HEK293 (cell line): ENCODE measurements at regions not wholly inside any gene's neighbourhood (a gene's known extent, or its start where the extent isn't known, plus 50 kb on each side); places are given as distances from the start of the nearest gene placed in this dataset.

Source experiments
- GLI2 ChIP-seq: fragments of 450-650 bp; formaldehyde crosslinking; IDR thresholded peaks from 2 replicates; pipeline ENCODE4; 2017; ENCODE audit warnings: missing biosample characterization, missing genetic modification characterization, low read depth, borderline replicate concordance
- KLF1 ChIP-seq: fragments of 450-650 bp; formaldehyde crosslinking; IDR thresholded peaks from 2 replicates; pipeline ENCODE4 v1.5.1; 2016; ENCODE audit warnings: missing biosample characterization, missing genetic modification characterization
- KLF17 ChIP-seq: fragments of 450-650 bp; formaldehyde crosslinking; IDR thresholded peaks from 2 replicates; pipeline ENCODE4 v1.5.1; 2016; ENCODE audit warnings: missing biosample characterization, missing genetic modification characterization
- SETDB1 ChIP-seq: IDR thresholded peaks from one replicate; pipeline ENCODE4 v1.6.1; 2017; ENCODE audit warnings: mild to moderate bottlenecking, low read length, moderate library complexity, mixed read lengths; ENCODE audit not compliant: insufficient read length
- YY2 ChIP-seq: fragments of 450-650 bp; formaldehyde crosslinking; IDR thresholded peaks from 2 replicates; pipeline ENCODE4 v1.5.1; 2016; ENCODE audit warnings: missing biosample characterization, missing genetic modification characterization
- ZBTB6 ChIP-seq: fragments of 450-650 bp; formaldehyde crosslinking; IDR thresholded peaks from 2 replicates; pipeline ENCODE4 v1.5.1; 2017; ENCODE audit warnings: missing biosample characterization, missing genetic modification characterization
- ZFP3 ChIP-seq: fragments of 450-650 bp; formaldehyde crosslinking; IDR thresholded peaks from 2 replicates; pipeline ENCODE4 v1.5.1; 2016; ENCODE audit warnings: low read depth, missing biosample characterization, missing genetic modification characterization
- ZNF148 ChIP-seq: fragments of 450-650 bp; formaldehyde crosslinking; IDR thresholded peaks from 2 replicates; pipeline ENCODE4 v1.5.0; 2017; ENCODE audit warnings: missing biosample characterization, missing genetic modification characterization, borderline replicate concordance
- ZNF19 ChIP-seq: fragments of 450-650 bp; formaldehyde crosslinking; IDR thresholded peaks from 2 replicates; pipeline ENCODE4; 2016; ENCODE audit warnings: missing biosample characterization, missing genetic modification characterization, low read depth
- ZNF23 ChIP-seq: fragments of 450-650 bp; formaldehyde crosslinking; IDR thresholded peaks from 2 replicates; pipeline ENCODE4 v1.5.1; 2016; ENCODE audit warnings: missing biosample characterization, missing genetic modification characterization, borderline replicate concordance
- ZNF26 ChIP-seq: fragments of 450-650 bp; formaldehyde crosslinking; IDR thresholded peaks from 2 replicates; pipeline ENCODE4 v1.5.1; 2016; ENCODE audit warnings: missing biosample characterization, missing genetic modification characterization
- ZNF280C ChIP-seq: fragments of 450-650 bp; formaldehyde crosslinking; IDR thresholded peaks from 2 replicates; pipeline ENCODE4 v1.5.1; 2016; ENCODE audit warnings: missing biosample characterization, missing genetic modification characterization
- ZNF366 ChIP-seq: fragments of 450-650 bp; formaldehyde crosslinking; conservative IDR thresholded peaks from 2 replicates; pipeline ENCODE4 v1.5.1; 2016; ENCODE audit warnings: missing biosample characterization, missing genetic modification characterization
- ZNF423 ChIP-seq: fragments of 450-650 bp; formaldehyde crosslinking; IDR thresholded peaks from 2 replicates; pipeline ENCODE4 v1.5.1; 2016; ENCODE audit warnings: missing biosample characterization, missing genetic modification characterization
- ZNF473 ChIP-seq: fragments of 450-650 bp; formaldehyde crosslinking; IDR thresholded peaks from 2 replicates; pipeline ENCODE4 v1.5.1; 2017; ENCODE audit warnings: missing biosample characterization, missing genetic modification characterization
- ZNF529 ChIP-seq: fragments of 450-650 bp; formaldehyde crosslinking; IDR thresholded peaks from 2 replicates; pipeline ENCODE4 v1.5.1; 2017; ENCODE audit warnings: missing genetic modification characterization, missing biosample characterization; ENCODE audit not compliant: insufficient replicate concordance
- ZNF548 ChIP-seq: fragments of 450-650 bp; formaldehyde crosslinking; IDR thresholded peaks from 2 replicates; pipeline ENCODE4 v1.5.1; 2016; ENCODE audit warnings: missing biosample characterization, missing genetic modification characterization
- ZNF560 ChIP-seq: fragments of 450-650 bp; formaldehyde crosslinking; IDR thresholded peaks from 2 replicates; pipeline ENCODE4 v1.5.1; 2017; ENCODE audit warnings: missing biosample characterization, missing genetic modification characterization, borderline replicate concordance
- ZNF561 ChIP-seq: fragments of 450-650 bp; IDR thresholded peaks from 2 replicates; pipeline ENCODE4 v1.5.1; 2018; ENCODE audit warnings: missing biosample characterization, missing genetic modification characterization, borderline replicate concordance
- ZNF580 ChIP-seq: fragments of 450-650 bp; formaldehyde crosslinking; IDR thresholded peaks from 2 replicates; pipeline ENCODE4 v1.5.1; 2016; ENCODE audit warnings: missing biosample characterization, missing genetic modification characterization
- ZNF629 ChIP-seq: fragments of 450-650 bp; formaldehyde crosslinking; IDR thresholded peaks from 2 replicates; pipeline ENCODE4 v1.5.1; 2017; ENCODE audit warnings: missing biosample characterization, missing genetic modification characterization
- ZNF639 ChIP-seq: fragments of 450-650 bp; formaldehyde crosslinking; IDR thresholded peaks from 2 replicates; pipeline ENCODE4 v1.5.1; 2016; ENCODE audit warnings: missing biosample characterization, missing genetic modification characterization
- ZNF664 ChIP-seq: fragments of 450-650 bp; formaldehyde crosslinking; IDR thresholded peaks from 2 replicates; pipeline ENCODE4 v1.5.1; 2016; ENCODE audit warnings: missing biosample characterization, missing genetic modification characterization
- ZNF692 ChIP-seq: fragments of 450-650 bp; formaldehyde crosslinking; IDR thresholded peaks from 2 replicates; pipeline ENCODE4 v1.5.1; 2016; ENCODE audit warnings: missing biosample characterization, missing genetic modification characterization
- ZNF777 ChIP-seq: fragments of 450-650 bp; formaldehyde crosslinking; IDR thresholded peaks from 2 replicates; pipeline ENCODE4 v1.5.1; 2017; ENCODE audit warnings: missing biosample characterization, missing genetic modification characterization, borderline replicate concordance
- ZSCAN23 ChIP-seq: fragments of 450-650 bp; formaldehyde crosslinking; IDR thresholded peaks from 2 replicates; pipeline ENCODE4 v1.5.1; 2016; ENCODE audit warnings: missing biosample characterization, missing genetic modification characterization
- ZXDB ChIP-seq: fragments of 450-650 bp; formaldehyde crosslinking; IDR thresholded peaks from 2 replicates; pipeline ENCODE4 v1.5.1; 2016; ENCODE audit warnings: missing biosample characterization, missing genetic modification characterization

- TF ChIP-seq ZNF692 (tag by site-specific recombination) (peak; percentile 35; the same call in 1 of the 2 replicates), ZXDB (tag by site-specific recombination) (peak; percentile 25; the same call in 1 of the 2 replicates), ZNF473 (no peak), ZSCAN23 (no peak), ZFP3 (tag by site-specific recombination) (no peak), KLF17 (tag by site-specific recombination) (no peak), ZNF423 (no peak), ZNF629 (tag by site-specific recombination) (peak; percentile 89), ZNF664 (tag by site-specific recombination) (no peak), ZNF548 (tag by site-specific recombination) (no peak), ZNF366 (tag by site-specific recombination) (peak; percentile 67; the same call in 1 of the 2 replicates), ZNF148 (tag by site-specific recombination) (no peak), ZNF580 (no peak), ZBTB6 (peak; percentile 52; the same call in 1 of the 2 replicates), ZNF280C (tag by site-specific recombination) (no peak), ZNF639 (tag by site-specific recombination) (no peak), ZNF26 (tag by site-specific recombination) (no peak), ZNF777 (tag by site-specific recombination) (no peak), ZNF529 (tag by site-specific recombination) (no peak), ZNF560 (tag by site-specific recombination) (no peak), YY2 (tag by site-specific recombination) (peak; percentile 25; the same call in 1 of the 2 replicates), SETDB1 (peak; percentile 57), ZNF561 (tag by site-specific recombination) (no peak), GLI2 (tag by site-specific recombination) (no peak), ZNF23 (no peak), KLF1 (no peak), ZNF19 (no peak)
Observed at GRCh38 chr6:26223650-26224546, 136.7 kb downstream of the HFE start (continued).
